ENCODE measurements at regions not wholly inside any gene's neighbourhood (a gene's known extent, or its start where the extent isn't known, plus 50 kb on each side); places are given as distances from the start of the nearest gene placed in this dataset.

GRCh38 chr1:71236503-71236902, 155.7 kb upstream of the ZRANB2 start:
- Histone ChIP-seq H3K4me1 (no peaks in the 10 kb centered on the region), H3K9me3 (no peaks in the 10 kb centered on the region), H3K4me3 (no peak overlapping the region), H3K36me3 (no peaks in the 10 kb centered on the region), H3K27ac (no peak overlapping the region), H3K27me3 (no peaks in the 10 kb centered on the region)
- TF ChIP-seq POLR2A (IDR thresholded peaks at IDR 0.05) (no peak), POLR2AphosphoS5 (IDR thresholded peaks at IDR 0.05) (no peak), CTCF (IDR thresholded peaks at IDR 0.05) (no peak)
- WGBS, 2 donors, result 86 to 89% methylated on average over 2 of the region's 2 CpGs
- intact Hi-C loops (cut with DNase I), result no loop called here
- DNase-seq, result no peak

- H3K27me3 ChIP-seq, result no peaks in the 10 kb centered on the region
- H3K4me3 ChIP-seq, result no peak overlapping the region
- no peak for DNase-seq
- H3K9me3 ChIP-seq, result no peaks in the 10 kb centered on the region
- H3K36me3 ChIP-seq, result no peaks in the 10 kb centered on the region
- H3K4me1 ChIP-seq, result no peaks in the 10 kb centered on the region
- TF ChIP-seq POLR2A (IDR thresholded peaks at IDR 0.05) (no peak), POLR2AphosphoS5 (IDR thresholded peaks at IDR 0.05) (no peak), EP300 (IDR thresholded peaks at IDR 0.05) (no peak)
- H3K27ac ChIP-seq, result no peak overlapping the region
- intact Hi-C loops (cut with DNase I), result no loop called here
- WGBS, 2 donors, result 93 to 97% methylated on average over 1 of the region's 1 CpG
Measured at GRCh38 chr1:71233645-71234044, 152.8 kb upstream of the ZRANB2 start.

GRCh38 chr1:71232786-71233185, 152.0 kb upstream of the ZRANB2 start:
- no peaks in the 10 kb centered on the region for H3K9me3 ChIP-seq
- WGBS, 2 donors, result 90 to 92% methylated on average over 5 of the region's 5 CpGs
- intact Hi-C loops (cut with DNase I), result no loop called here
- no peak overlapping the region for H3K27ac ChIP-seq
- no peaks in the 10 kb centered on the region for H3K4me1 ChIP-seq
- TF ChIP-seq CTCF (IDR thresholded peaks at IDR 0.05) (no peak), POLR2AphosphoS5 (IDR thresholded peaks at IDR 0.05) (no peak), POLR2A (IDR thresholded peaks at IDR 0.05) (no peak), EP300 (IDR thresholded peaks at IDR 0.05) (no peak)
- H3K4me3 ChIP-seq, result no peak overlapping the region
- H3K36me3 ChIP-seq, result no peaks in the 10 kb centered on the region
- no peak for DNase-seq
- H3K27me3 ChIP-seq, result no peaks in the 10 kb centered on the region

- 78 to 80% methylated on average over 12 of the region's 12 CpGs for WGBS, 2 donors
- intact Hi-C loops (cut with DNase I), result no loop called here
Measured at GRCh38 chr1:71232166-71232763, 151.4 kb upstream of the ZRANB2 start.

DNA sequence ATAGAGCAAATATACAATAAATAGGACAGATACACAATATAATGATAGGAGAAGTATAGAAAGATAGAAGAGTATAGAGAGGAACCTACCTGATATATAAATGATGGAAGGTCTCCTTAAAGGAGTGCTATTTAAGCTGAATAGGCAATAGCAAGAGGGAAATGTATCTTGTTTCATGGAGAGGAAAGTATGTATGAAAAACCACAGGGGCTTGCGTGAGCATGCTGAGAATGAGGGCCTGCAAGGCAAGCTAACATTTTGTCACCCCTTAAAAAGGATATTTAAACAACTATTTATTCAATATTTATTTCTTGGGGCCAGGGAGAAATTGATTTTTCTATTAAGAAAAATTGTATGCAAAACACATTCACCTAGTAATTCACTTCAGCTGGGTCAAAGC, 150.9 kb upstream of the ZRANB2 start:
- Histone ChIP-seq H3K4me3 (no peak overlapping the region), H3K27me3 (no peaks in the 10 kb centered on the region), H3K27ac (no peak overlapping the region), H3K36me3 (no peaks in the 10 kb centered on the region), H3K9me3 (no peaks in the 10 kb centered on the region), H3K4me1 (no peaks in the 10 kb centered on the region)
- DNase-seq, result no peak
- intact Hi-C loops (cut with DNase I), result no loop called here
- WGBS, 2 donors, result 82 to 85% methylated on average over 1 of the region's 1 CpG
- TF ChIP-seq POLR2AphosphoS5 (IDR thresholded peaks at IDR 0.05), result no peak
- TF ChIP-seq EP300 (IDR thresholded peaks at IDR 0.05), result no peak
- TF ChIP-seq POLR2A (IDR thresholded peaks at IDR 0.05), result no peak
- TF ChIP-seq CTCF (IDR thresholded peaks at IDR 0.05), result no peak

More at GRCh38 chr1:71232166-71232763, 151.4 kb upstream of the ZRANB2 start:
- Histone ChIP-seq H3K4me3 (no peak overlapping the region), H3K4me1 (no peaks in the 10 kb centered on the region), H3K27ac (no peak overlapping the region), H3K27me3 (no peaks in the 10 kb centered on the region), H3K36me3 (no peaks in the 10 kb centered on the region), H3K9me3 (no peaks in the 10 kb centered on the region)
- no peak for TF ChIP-seq EP300 (IDR thresholded peaks at IDR 0.05)
- no peak for TF ChIP-seq POLR2A (IDR thresholded peaks at IDR 0.05)
- no peak for TF ChIP-seq CTCF (IDR thresholded peaks at IDR 0.05)
- no peak for TF ChIP-seq POLR2AphosphoS5 (IDR thresholded peaks at IDR 0.05)
- no peak for DNase-seq
